Germinal center (tissue), 1 donor: ENCODE measurements at regions not wholly inside any gene's neighbourhood (a gene's known extent, or its start where the extent isn't known, plus 50 kb on each side); places are given as distances from the start of the nearest gene placed in this dataset.
"Not testable (repeated sequence)": the region's sequence is repeated elsewhere in the genome, so short reads cannot be mapped to it uniquely, and the experiment has no call there.

ENCODE experiments used
- DNase-seq: peaks from one replicate; pipeline ENCODE4 v3.0.0; 2012; ENCODE audit warnings: mixed read lengths, low spot score

- DNase-seq = not testable (repeated sequence)
These were observed 211.7 kb downstream of the DUSP10 start for GRCh38 chr1:221530159-221530558.

GRCh38 chr1:221530791-221531190 lies 211.1 kb downstream of the DUSP10 start:
- DNase-seq = no peak

DNA sequence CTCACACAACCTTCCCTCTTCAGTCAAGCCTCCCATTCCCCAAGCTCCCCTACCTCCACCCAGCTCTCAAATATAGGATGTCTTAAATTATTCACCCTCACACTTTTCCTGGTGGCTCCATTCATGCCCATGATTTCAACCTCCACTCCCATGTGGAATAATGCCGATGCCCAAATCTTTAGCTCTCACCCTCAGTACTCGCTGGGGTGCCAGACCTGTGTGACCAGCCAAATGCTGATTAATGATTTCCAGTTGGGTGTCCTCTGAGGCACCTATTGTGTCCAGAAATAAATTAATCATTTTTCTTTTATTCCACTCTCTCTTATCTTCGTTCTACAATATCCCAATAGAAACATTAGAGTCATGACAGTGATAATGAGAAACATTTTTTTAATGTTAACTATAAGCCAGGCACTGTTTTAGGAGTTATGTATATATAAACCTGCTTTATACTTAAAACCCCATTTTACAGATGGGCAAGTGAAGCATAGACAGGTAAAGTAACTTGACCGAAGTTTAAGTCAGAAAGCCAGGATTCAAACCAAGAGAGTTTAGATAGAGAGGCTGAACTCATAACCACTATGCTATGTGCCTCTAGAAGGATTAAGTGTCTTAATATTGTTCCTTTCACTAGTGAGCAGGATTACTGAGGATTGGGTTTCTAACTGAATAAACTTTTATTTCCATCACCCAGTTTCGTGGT lies 209.7 kb downstream of the DUSP10 start:
- DNase-seq = no peak

DNA sequence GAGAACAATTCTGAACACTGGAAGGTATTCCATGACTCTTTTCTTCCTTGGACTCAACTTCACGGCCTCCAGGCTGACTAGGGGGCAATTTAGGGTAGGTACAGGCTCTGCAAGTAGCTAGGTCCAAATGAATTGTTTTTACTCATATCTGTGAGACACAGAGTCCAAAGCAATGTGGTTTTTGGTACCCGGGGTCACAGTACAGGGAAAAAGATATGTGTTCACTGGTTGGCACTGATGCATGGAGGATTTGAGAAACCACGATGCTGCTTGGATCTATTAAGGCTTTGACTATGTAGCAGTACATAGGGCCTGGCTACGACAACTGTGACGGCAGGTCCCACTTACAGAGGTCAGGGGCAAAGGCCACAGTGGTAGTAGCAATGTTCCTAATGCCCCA lies 200.6 kb downstream of the DUSP10 start:
- no peak for DNase-seq

- no peak for DNase-seq
These were observed 198.3 kb downstream of the DUSP10 start for GRCh38 chr1:221543529-221544120.

DNA sequence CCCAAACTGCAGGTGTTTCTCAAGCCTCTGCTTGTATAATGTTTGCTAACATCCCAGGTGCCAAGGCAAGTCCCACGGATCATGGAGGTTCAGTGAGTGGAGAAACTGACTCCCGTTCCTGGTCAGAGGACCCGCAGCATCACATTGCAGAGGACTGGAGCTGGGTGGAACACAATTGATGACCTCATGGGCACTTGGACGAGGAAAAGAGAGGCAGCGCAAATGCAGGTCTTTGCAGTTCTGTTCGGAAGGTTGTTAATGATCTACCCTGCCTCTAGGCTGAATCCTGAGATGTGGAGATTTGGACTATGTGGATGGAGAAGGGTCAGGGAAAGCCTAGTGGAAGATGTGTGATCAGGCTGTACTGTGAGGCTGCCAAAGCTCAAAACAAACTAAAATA lies 192.9 kb downstream of the DUSP10 start:
- DNase-seq = no peak

DNA sequence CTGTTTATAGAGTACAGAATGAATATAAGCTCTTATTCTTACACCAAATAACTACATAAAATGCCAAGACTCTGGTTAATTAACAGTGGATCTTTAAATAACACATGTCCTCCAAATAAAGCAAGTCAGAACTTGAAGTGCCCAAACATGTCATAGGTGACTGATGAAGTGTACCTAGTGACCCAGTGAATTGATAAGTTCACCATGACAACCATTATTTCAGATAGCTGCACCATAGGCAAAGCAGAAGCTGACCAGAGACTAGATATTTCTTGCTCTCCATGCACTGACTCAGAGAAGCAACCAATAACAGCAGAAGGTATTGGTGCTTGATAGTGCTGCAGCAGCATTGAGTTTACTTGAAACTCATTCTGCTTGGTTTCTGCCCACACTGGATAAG lies 192.1 kb downstream of the DUSP10 start:
- DNase-seq = no peak

DNA sequence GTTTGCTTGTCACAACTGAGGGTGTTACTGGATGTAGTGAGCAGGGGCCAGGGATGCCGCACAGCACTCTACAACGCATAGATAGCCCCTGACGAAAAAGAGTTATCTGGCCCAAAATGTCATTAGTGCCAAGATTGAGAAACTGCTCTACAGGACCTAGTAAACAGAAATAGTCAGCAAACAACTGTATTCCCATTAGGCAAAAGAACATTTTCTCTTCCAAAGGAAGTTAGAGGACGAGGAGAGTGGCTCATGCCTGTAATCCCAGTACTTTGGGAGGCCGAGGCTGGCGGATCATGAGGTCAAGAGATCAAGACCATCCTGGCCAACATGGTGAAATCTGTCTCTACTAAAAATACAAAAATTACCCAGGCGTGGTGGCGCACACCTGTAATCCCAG lies 189.1 kb downstream of the DUSP10 start:
- DNase-seq = not testable (repeated sequence)

DNA sequence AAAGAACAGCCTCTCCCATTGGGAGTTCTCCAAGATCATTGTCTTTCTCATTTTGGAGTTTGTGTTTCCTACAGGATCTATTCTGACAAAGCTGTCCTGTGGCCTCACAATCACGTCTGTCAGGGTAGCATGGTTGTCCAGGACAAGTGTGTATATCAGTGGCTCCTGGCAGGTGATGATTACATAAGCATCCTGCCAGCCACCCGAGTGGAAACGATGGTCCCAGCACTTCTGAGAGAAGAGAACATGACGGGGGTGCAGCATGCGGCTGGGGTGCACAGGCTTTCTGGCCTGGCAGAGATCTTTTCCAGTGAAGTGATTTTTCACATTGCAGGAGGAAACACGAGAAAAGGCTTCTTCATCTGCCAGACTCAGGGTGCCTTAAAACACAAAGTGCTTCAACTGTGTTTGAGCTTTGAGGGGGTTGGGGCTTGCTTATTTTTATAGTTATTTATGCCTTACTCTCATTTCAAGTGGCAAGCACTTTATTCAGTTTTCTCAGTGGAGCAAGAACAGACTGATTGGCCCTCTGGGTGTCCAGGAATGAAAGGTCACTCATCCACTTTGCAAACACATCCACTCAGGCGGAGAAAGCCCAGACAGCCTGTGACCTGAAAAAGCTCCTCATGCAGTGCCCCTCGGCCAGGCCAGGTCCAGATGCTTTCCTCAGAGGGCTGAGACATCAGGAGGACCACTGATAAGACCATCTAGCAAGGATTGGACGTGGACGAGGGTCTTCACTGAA lies 186.0 kb downstream of the DUSP10 start:
- DNase-seq = no peak

DNA sequence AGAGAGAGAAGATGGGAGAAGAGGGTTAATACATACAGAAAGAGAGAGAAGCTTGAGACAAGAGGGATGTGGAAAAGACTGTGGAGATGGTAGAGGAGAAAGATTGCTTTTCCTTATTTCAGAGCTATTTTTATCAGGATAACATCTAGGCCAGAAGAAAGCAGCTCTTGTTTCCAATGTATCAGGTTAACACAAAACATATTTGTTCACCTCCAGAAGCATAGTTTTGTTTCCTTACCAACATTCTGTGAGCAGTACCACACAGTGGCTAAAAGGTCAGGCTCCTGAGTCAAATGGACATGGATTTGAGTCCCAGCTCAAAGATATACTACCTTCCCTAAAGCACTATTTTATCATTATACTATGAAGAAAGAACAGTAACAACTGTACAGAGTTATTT lies 185.5 kb downstream of the DUSP10 start:
- no peak for DNase-seq

- DNase-seq = no peak
These were observed 184.9 kb downstream of the DUSP10 start for GRCh38 chr1:221557013-221557412.

DNA sequence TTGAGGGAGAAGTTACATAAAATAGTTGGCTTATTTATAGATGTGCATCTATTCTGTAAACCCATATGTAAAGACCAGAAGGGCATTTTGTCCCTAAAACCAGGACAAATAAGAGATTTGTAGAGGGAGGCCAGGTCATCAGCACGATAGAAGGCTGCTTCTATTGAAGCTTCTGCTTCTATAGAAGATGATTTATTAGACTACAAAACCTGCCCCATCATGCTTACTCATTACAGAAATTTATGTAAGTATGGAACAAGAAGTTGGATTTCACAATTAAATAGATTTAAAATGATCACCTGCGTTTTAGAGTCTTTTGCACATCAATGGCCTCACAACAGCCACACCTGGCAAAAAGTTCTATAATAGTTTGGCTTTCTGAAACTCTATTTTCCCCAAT lies 183.5 kb downstream of the DUSP10 start:
- no peak for DNase-seq

GRCh38 chr1:221559911-221560310 lies 182.0 kb downstream of the DUSP10 start:
- no peak for DNase-seq

GRCh38 chr1:221562542-221563475 lies 179.1 kb downstream of the DUSP10 start:
- DNase-seq = no peak

DNA sequence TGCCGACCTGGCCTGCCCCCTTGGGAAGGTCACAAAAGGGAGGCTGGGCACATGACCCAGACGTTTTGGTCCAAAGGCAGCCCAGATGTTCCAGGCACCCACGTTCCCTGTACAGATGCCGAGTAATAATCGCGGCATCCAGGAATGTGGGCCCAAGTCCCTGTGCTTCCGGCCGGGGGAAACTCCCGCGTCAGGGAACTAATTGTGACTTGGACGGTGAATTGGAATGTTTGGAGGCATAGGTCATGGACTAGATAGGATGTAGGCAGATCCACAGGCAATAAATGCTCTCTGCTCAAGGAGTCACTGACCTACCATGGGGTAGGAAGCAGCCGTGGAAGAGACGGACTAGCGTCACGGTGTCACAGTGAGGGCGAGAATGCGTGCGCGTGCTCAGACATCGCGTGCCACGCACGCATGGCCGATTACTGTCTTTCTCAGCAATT lies 178.4 kb downstream of the DUSP10 start:
- no peak for DNase-seq

DNA sequence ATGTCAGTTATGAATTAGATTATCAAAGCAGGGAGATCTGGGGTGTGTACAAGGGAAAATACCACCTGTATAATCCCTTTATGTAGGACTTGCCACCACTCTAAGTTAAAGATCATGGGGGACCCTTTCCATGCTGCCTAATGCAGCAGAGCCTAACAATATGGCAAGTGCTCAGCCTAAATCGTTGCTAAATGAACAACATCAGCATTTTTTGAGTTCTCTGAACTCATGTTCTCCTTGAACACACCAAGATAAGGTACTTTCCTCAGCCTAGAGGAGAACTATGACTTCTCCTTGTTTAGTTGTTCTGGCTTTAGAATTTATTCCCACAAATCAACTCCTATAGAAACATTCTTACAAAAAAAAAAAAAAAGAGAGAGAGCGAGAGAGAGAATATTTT lies 177.0 kb downstream of the DUSP10 start:
- DNase-seq = no peak

- DNase-seq = no peak
These were observed 176.2 kb downstream of the DUSP10 start for GRCh38 chr1:221565711-221566110.

- DNase-seq = no peak
These were observed 173.9 kb downstream of the DUSP10 start for GRCh38 chr1:221567859-221568507.

DNA sequence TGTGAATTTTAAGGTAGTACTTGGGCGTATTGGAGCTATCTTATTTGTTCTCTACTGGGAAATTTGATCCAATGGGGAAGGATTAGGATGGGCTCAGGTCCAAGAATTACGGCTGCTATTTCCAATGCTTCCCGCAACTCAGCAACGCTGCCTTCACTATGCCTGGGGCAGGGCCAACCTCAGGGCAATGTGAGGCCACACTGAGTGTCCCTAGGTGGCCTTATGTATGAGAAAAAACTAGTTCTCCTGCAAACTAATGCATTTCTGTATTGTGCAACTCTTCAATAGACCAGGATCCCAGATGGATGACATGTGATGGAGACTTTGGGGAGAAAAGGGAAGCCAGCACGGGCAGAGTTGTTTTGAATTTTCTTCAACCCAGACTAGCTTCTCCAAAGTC lies 168.1 kb downstream of the DUSP10 start:
- DNase-seq = no peak

DNA sequence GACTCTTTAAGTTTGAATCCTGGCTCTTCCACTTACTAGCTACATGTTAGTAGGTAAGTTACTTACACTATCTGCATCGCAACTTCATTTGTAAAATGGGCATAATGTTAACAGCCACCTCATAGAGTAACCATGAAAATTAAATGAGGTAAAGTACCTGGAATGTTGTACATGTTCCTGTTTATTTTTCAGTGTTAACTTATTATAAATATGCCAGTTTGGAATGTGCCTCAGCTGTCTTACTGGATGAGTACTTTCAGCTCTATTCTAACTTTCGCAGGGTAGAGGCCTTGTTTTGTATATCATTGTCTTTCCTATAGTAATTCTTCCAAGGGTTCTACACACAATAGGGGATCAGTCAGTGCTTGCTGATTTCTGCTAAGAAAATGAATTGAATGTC lies 167.4 kb downstream of the DUSP10 start:
- DNase-seq = no peak

GRCh38 chr1:221575605-221576004 lies 166.3 kb downstream of the DUSP10 start:
- no peak for DNase-seq

GRCh38 chr1:221576268-221576667 lies 165.6 kb downstream of the DUSP10 start:
- no peak for DNase-seq
